K562 (cell line): ENCODE measurements at regions not wholly inside any gene's neighbourhood (a gene's known extent, or its start where the extent isn't known, plus 50 kb on each side); places are given as distances from the start of the nearest gene placed in this dataset.

Experiments used
- ATAC-seq: fragments of 200-7000 bp; cut with Tn5 transposase; 3 replicates; pipeline ENCODE4 v1.9.1; 2020; ENCODE audit warnings: moderate library complexity
- BruUV-seq: library from RNA; stranded (reverse); fragments of 400-500 nt; replicated peaks from 2 replicates; lab custom pipeline; 2021; lab: Mats Ljungman, UMichigan
- CTCF ChIA-PET: fragments of 300-600 bp; formaldehyde crosslinking; extraction: SDS; loops from one replicate; lab custom pipeline; 2021; ENCODE audit warnings: low intra/inter-chr PET ratio; lab: Yijun Ruan, JAX
- POLR2A ChIA-PET: fragments of 300-600, 350-650 bp; sonication (Branson Sonifier 250); formaldehyde crosslinking; extraction: SDS; loops from one replicate; lab custom pipeline; 2021; ENCODE audit warnings: antibody characterized with exemption, inconsistent platforms; lab: Yijun Ruan, JAX
- DNase-seq, 4 experiments: peaks; one replicate each; pipeline versions ENCODE4 v3.0.0 to v3.0.0-alpha.2; 2011 to 2018; ENCODE audit warnings: low spot score in 3 of 4, mixed read lengths in 3 of 4; ENCODE audit errors: extremely low read depth in 1 of 4
- FAIRE-seq: peaks from 2 replicates; lab custom pipeline; 2011; peaks lifted over from hg19 to GRCh38; lab: Jason Lieb, UNC
- H2AFZ ChIP-seq: 2 replicates; pipeline ENCODE4 v1.6.0; 2011; ENCODE audit warnings: low read depth, low read length, control low read depth, inconsistent platforms
- H3K27ac ChIP-seq: fragments of 200-600 bp; 3 replicates; pipeline ENCODE4 v1.8.0; 2011; ENCODE audit warnings: low read depth, mild to moderate bottlenecking, control low read depth, inconsistent platforms, low read length, moderate library complexity, mixed read lengths; ENCODE audit errors: extremely low read depth
- H3K27me3 ChIP-seq, 2 experiments: fragments of 300-600 bp in 1 of 2; 2 replicates in 1 of 2; 3 replicates in 1 of 2; pipeline versions ENCODE4 v1.6.0 to v1.8.0; 2011; ENCODE audit warnings: inconsistent platforms in 2 of 2, low read length in 2 of 2, mild to moderate bottlenecking in 1 of 2, mixed read lengths in 1 of 2, moderate library complexity in 1 of 2; ENCODE audit not compliant: control insufficient read depth in 2 of 2, insufficient read depth in 2 of 2
- H3K36me3 ChIP-seq: fragments of 300-600 bp; 3 replicates; pipeline ENCODE4 v1.8.0; 2011; ENCODE audit warnings: mild to moderate bottlenecking, low read length, inconsistent platforms; ENCODE audit not compliant: control insufficient read depth, insufficient read depth
- H3K4me1 ChIP-seq, 2 experiments: fragments of 200-600 bp in 1 of 2; replicated peaks in 1 of 2; 2 replicates in 1 of 2; 3 replicates in 1 of 2; pipeline versions ENCODE4 v1.5.1 to v1.8.0; 2011; ENCODE audit warnings: inconsistent platforms in 2 of 2, low read length in 2 of 2, mild to moderate bottlenecking in 1 of 2, mixed read lengths in 1 of 2, moderate library complexity in 1 of 2; ENCODE audit not compliant: control insufficient read depth in 2 of 2, insufficient read depth in 2 of 2
- H3K4me2 ChIP-seq: 2 replicates; pipeline ENCODE4 v1.6.1; 2011; ENCODE audit warnings: low read length, control low read depth, inconsistent platforms, mixed read lengths; ENCODE audit not compliant: insufficient read depth
- H3K4me3 ChIP-seq: fragments of 200-600 bp; sonication (generic), shearing (Covaris generic); 2 replicates; pipeline ENCODE4 v1.5.1; 2016; ENCODE audit warnings: control low read depth, inconsistent platforms
- H3K79me2 ChIP-seq: fragments of 200-600 bp; 3 replicates; pipeline ENCODE4 v1.8.0; 2011; ENCODE audit warnings: low read length, inconsistent platforms; ENCODE audit not compliant: control insufficient read depth, insufficient read depth
- H3K9ac ChIP-seq, 2 experiments: 2 replicates each; pipeline versions ENCODE4 v1.6.0 to v1.6.1; 2011; ENCODE audit warnings: low read depth in 2 of 2, low read length in 2 of 2, control low read depth in 1 of 2, inconsistent platforms in 1 of 2, mild to moderate bottlenecking in 1 of 2, mixed read lengths in 1 of 2; ENCODE audit not compliant: insufficient read depth in 1 of 2
- H3K9me1 ChIP-seq: one replicate; pipeline ENCODE4 v1.6.0; 2011; ENCODE audit warnings: inconsistent platforms, mild to moderate bottlenecking, low read length, moderate library complexity; ENCODE audit not compliant: control insufficient read depth, insufficient read depth
- H3K9me3 ChIP-seq: replicated peaks from 2 replicates; pipeline ENCODE4 v1.5.1; 2011; ENCODE audit warnings: low read depth, low read length, inconsistent platforms; ENCODE audit not compliant: control insufficient read depth, insufficient read depth
- H4K20me1 ChIP-seq: replicated peaks from 2 replicates; pipeline ENCODE4 v1.6.1; 2011; ENCODE audit warnings: low read length, inconsistent platforms, mixed read lengths; ENCODE audit not compliant: control insufficient read depth, insufficient read depth
- DDX20 ChIP-seq: fragments of 450-650 bp; IDR thresholded peaks from 2 replicates; pipeline ENCODE4 v1.6.1; 2016; ENCODE audit warnings: missing genetic modification characterization, low read depth, mild to moderate bottlenecking, missing compliant biosample characterization, moderate library complexity
- FOXK2 ChIP-seq, 2 experiments: fragments of 450-650 bp; IDR thresholded peaks in 1 of 2; conservative IDR thresholded peaks in 1 of 2; 2 replicates each; pipeline ENCODE4 v1.6.1; 2016; ENCODE audit warnings: low read depth in 2 of 2, mild to moderate bottlenecking in 1 of 2
- FUS ChIP-seq: fragments of 200-400 bp; formaldehyde crosslinking; optimal IDR thresholded peaks from 2 replicates; pipeline ENCODE3; 2017; ENCODE audit warnings: low read depth, low read length
- HNRNPL ChIP-seq: fragments of 200-400 bp; formaldehyde crosslinking; IDR thresholded peaks from 2 replicates; pipeline ENCODE4 v1.6.1; 2017; ENCODE audit warnings: low read depth, mild to moderate bottlenecking, low read length
- HNRNPLL ChIP-seq: fragments of 200-400 bp; formaldehyde crosslinking; IDR thresholded peaks from 2 replicates; pipeline ENCODE4 v1.6.1; 2017; ENCODE audit warnings: low read length, low read depth, mild to moderate bottlenecking; ENCODE audit not compliant: poor library complexity, severe bottlenecking
- IRF9 ChIP-seq: fragments of 450-650 bp; IDR thresholded peaks from 2 replicates; pipeline ENCODE4 v1.6.1; 2016; ENCODE audit warnings: missing biosample characterization, missing genetic modification characterization
- SAFB2 ChIP-seq: fragments of 200-400 bp; formaldehyde crosslinking; IDR thresholded peaks from 2 replicates; pipeline ENCODE4 v1.6.1; 2018; ENCODE audit warnings: borderline replicate concordance, low read length, low read depth, moderate library complexity; ENCODE audit not compliant: severe bottlenecking
- TCFL5 ChIP-seq: fragments of 250-450 bp; sonication (Bioruptor Pico); conservative IDR thresholded peaks from 2 replicates; pipeline ENCODE4 v1.6.1; 2021; ENCODE audit warnings: mild to moderate bottlenecking, moderate library complexity, matching md5 sums
- ZBTB12 ChIP-seq: fragments of 250-450 bp; sonication (Bioruptor Pico); IDR thresholded peaks from 2 replicates; pipeline ENCODE4 v1.4.0; 2020
- ZNF668 ChIP-seq: fragments of 250-450 bp; sonication (Bioruptor Pico); IDR thresholded peaks from 2 replicates; pipeline ENCODE4 v1.8.0; 2022; ENCODE audit warnings: mild to moderate bottlenecking, inconsistent platforms
- WGBS: fragments of 100-300 bp; shearing (Covaris generic); methylation state at CpG from one replicate; pipeline ENCODE4 v1.1.6; 2016; ENCODE audit warnings: low coverage, mixed read lengths; ENCODE audit not compliant: insufficient coverage; ENCODE audit errors: missing lambda C conversion rate; 5-methylcytosine and 5-hydroxymethylcytosine counted together
- in situ Hi-C: fragments of 300-500 bp; cut with MboI; formaldehyde crosslinking; loops from 4 replicates; pipeline ENCODE4 v1.15.0; 2018; ENCODE audit warnings: inconsistent platforms, mixed read lengths
- intact Hi-C: fragments of 100-400 bp; cut with micrococcal nuclease; formaldehyde crosslinking; loops from 2 replicates; pipeline ENCODE4 v1.14.2; 2022
- TF ChIP-seq, protein P1 (sequence below): fragments of 450-650 bp; conservative IDR thresholded peaks from 2 replicates; pipeline ENCODE4 v1.6.1; 2016; ENCODE audit warnings: missing genetic modification characterization, low read depth, mild to moderate bottlenecking, control low read depth, missing compliant biosample characterization
- TF ChIP-seq, protein P2 (sequence below): fragments of 450-650 bp; formaldehyde crosslinking; IDR thresholded peaks from 2 replicates; pipeline ENCODE4 v1.4.0; 2022; ENCODE audit warnings: missing genetic modification characterization

DNA sequence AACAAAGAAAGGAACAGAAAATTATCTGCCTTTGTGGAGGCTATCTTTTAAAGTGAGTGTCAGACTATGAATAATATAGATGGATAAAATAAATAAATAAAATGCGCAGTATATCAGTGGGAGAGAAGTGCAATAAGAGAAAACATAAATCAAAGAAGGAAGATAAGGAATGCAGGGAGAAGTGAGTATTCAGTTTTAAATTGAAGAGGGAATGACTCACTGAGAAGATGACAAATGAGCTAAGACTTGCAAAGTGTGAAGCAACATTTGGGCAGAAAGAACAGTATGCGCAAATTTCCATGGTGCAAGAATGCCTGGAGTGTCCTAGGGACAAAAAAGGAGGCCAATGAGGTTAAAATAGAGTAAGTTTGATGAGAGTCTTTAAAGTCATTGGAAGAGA is 1300.1 kb upstream of the ALCAM start:
- Histone ChIP-seq H4K20me1 (no peaks in the 10 kb centered on the region), H2AFZ (no peak overlapping the region), H3K4me2 (no peak overlapping the region), H3K9ac (no peak overlapping the region), H3K36me3 (no peaks in the 10 kb centered on the region), H3K9me1 (no peaks in the 10 kb centered on the region), H3K9me3 (no peaks in the 10 kb centered on the region), H3K27ac (no peak overlapping the region)
- no peak for DNase-seq
- ChIA-PET POLR2A (no interaction called here), CTCF (no interaction called here)
- no peak for FAIRE-seq
- in situ Hi-C loops (no loop called here), intact Hi-C loops (no loop called here)
- BruUV-seq: no TSS peak
- ATAC-seq: no peak
- TF ChIP-seq, protein P1, sequence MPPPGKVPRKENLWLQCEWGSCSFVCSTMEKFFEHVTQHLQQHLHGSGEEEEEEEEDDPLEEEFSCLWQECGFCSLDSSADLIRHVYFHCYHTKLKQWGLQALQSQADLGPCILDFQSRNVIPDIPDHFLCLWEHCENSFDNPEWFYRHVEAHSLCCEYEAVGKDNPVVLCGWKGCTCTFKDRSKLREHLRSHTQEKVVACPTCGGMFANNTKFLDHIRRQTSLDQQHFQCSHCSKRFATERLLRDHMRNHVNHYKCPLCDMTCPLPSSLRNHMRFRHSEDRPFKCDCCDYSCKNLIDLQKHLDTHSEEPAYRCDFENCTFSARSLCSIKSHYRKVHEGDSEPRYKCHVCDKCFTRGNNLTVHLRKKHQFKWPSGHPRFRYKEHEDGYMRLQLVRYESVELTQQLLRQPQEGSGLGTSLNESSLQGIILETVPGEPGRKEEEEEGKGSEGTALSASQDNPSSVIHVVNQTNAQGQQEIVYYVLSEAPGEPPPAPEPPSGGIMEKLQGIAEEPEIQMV (tag): no peak
- TF ChIP-seq FUS (no peak), IRF9 (tag) (no peak), ZNF668 (no peak), TCFL5 (CRISPR knock-in tag) (no peak), HNRNPL (no peak), ZBTB12 (no peak), DDX20 (tag) (no peak), HNRNPLL (no peak), SAFB2 (no peak), FOXK2 (conservative IDR thresholded peaks at IDR 0.05 in 1 of 2, IDR thresholded peaks at IDR 0.05 in 1 of 2; ENCODE audit: low read depth in 2 of 2) (no peak)
- TF ChIP-seq, protein P2, sequence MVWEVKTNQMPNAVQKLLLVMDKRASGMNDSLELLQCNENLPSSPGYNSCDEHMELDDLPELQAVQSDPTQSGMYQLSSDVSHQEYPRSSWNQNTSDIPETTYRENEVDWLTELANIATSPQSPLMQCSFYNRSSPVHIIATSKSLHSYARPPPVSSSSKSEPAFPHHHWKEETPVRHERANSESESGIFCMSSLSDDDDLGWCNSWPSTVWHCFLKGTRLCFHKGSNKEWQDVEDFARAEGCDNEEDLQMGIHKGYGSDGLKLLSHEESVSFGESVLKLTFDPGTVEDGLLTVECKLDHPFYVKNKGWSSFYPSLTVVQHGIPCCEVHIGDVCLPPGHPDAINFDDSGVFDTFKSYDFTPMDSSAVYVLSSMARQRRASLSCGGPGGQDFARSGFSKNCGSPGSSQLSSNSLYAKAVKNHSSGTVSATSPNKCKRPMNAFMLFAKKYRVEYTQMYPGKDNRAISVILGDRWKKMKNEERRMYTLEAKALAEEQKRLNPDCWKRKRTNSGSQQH (CRISPR knock-in tag): no peak
- TF ChIP-seq, all 486 proteins: peak for 0
- WGBS: 0% methylated on average over 1 of the region's 2 CpGs
- no peaks in the 10 kb centered on the region for H3K79me2 ChIP-seq
- H3K4me1 ChIP-seq: no peaks in the 10 kb centered on the region
- no peaks in the 10 kb centered on the region for H3K27me3 ChIP-seq
- no peak overlapping the region for H3K4me3 ChIP-seq
